AG09309 (cell line): ENCODE measurements at regions not wholly inside any gene's neighbourhood (a gene's known extent, or its start where the extent isn't known, plus 50 kb on each side); places are given as distances from the start of the nearest gene placed in this dataset.

Experiments used
- DNase-seq: peaks from one replicate; pipeline ENCODE4 v3.0.0-alpha.2; 2010; ENCODE audit warnings: low read depth
- H3K4me3 ChIP-seq: 2 replicates; pipeline ENCODE4 v1.5.1; 2011; ENCODE audit warnings: mild to moderate bottlenecking, low read depth, low read length, moderate library complexity; ENCODE audit not compliant: control insufficient read depth
- TF ChIP-seq, protein P1 (sequence below): IDR thresholded peaks from 2 replicates; pipeline ENCODE4 v1.5.1; 2011; ENCODE audit warnings: mild to moderate bottlenecking, low read depth, low read length, inconsistent platforms; ENCODE audit not compliant: insufficient read depth, control insufficient read depth; ENCODE audit errors: missing control alignments

DNA sequence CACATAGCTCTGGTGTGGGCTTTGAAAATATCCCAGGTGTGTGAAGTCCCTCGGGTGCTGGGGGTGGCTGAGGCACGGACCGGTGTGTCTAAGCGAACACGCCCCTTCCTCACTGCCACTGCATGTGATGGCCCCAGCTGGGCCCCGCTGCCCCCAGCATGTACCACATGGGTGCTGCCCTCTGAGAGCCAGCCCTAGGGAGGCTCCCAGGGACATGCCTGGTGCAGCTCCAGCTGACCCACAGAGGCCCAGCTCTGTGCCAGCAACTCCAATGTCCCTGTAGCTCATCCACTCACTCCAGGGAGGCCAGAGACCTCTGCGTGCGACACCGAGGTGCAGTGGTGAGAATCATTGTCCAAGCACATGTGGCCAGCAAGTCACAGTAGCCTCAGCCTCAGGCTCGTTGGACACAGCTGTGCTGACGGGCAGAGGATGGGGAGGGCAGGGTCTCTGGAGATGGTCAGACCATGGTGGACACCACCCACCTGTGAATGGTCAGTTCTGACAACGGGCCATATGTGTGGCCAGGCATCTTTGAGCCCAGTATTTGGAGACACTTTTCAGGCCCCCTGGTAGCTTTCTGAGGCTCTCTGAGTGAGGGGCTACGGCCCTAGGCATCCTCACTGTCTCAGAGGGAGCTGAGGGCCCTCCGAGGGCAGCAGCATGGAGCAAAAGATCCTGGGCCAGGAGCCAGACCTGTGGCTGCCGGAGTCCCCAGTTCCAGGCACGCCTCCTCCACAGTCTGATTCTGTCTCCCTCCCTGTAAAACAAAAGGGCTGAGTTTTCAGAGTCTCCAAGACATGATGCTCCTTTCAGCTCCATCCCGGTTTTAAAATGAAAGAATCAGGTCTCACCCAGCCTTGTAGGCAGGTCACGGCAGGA lies 220.7 kb downstream of the NDUFA10 start:
- no peak overlapping the region for H3K4me3 ChIP-seq
- TF ChIP-seq, protein P1, sequence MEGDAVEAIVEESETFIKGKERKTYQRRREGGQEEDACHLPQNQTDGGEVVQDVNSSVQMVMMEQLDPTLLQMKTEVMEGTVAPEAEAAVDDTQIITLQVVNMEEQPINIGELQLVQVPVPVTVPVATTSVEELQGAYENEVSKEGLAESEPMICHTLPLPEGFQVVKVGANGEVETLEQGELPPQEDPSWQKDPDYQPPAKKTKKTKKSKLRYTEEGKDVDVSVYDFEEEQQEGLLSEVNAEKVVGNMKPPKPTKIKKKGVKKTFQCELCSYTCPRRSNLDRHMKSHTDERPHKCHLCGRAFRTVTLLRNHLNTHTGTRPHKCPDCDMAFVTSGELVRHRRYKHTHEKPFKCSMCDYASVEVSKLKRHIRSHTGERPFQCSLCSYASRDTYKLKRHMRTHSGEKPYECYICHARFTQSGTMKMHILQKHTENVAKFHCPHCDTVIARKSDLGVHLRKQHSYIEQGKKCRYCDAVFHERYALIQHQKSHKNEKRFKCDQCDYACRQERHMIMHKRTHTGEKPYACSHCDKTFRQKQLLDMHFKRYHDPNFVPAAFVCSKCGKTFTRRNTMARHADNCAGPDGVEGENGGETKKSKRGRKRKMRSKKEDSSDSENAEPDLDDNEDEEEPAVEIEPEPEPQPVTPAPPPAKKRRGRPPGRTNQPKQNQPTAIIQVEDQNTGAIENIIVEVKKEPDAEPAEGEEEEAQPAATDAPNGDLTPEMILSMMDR: no peak
- DNase-seq: no peak

DNA sequence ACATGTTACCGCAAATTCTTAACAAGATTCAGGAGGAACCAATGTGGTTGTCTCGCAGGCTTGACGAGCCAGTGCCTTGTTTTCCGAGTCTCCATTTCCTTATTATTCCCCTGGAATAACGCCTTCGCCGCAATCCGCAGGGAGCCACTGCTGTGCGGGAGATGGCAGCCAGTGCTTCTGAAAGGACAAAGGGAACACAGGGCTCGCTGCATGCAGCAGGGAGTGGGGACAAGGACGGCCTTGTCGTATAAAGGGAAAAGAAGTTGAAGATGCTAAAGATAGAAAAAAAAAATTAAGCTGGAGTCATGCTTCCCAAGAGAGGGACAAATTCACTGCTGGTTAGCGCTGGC lies 221.4 kb downstream of the NDUFA10 start:
- TF ChIP-seq, protein P1: no peak
- DNase-seq: no peak
- no peak overlapping the region for H3K4me3 ChIP-seq

DNA sequence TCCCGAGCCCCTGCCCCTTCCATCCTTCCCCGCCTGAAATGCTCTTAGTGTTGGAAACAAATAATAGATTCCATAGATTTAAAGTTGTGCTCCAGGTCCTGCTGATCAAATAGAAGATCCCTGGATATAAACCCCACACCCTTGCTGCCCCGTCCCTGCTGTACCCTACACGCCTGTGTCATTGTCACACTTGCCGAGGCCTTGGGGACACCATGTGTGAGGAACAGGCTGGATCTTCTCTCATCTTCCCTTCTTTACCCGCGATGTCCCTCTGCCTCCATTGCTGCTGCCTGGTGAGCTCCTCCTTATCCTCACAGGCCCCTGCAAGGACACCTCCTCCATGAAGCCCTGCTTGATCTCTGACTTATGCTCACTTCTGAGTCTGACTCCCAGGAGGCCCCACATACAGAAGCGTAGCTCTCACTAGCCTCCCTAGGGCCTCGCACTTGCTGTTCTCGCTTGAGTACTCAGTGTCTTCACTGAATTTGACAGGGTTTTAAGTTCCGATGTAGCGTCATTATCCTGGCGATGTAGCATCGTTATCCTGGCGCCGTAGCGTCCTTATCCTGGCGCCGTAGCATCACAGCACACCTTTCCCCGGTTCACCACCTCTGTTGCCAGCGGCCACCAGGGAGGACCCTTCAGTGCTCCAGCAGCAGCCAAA lies 221.9 kb downstream of the NDUFA10 start:
- DNase-seq: no peak
- TF ChIP-seq, protein P1: no peak
- no peak overlapping the region for H3K4me3 ChIP-seq

DNA sequence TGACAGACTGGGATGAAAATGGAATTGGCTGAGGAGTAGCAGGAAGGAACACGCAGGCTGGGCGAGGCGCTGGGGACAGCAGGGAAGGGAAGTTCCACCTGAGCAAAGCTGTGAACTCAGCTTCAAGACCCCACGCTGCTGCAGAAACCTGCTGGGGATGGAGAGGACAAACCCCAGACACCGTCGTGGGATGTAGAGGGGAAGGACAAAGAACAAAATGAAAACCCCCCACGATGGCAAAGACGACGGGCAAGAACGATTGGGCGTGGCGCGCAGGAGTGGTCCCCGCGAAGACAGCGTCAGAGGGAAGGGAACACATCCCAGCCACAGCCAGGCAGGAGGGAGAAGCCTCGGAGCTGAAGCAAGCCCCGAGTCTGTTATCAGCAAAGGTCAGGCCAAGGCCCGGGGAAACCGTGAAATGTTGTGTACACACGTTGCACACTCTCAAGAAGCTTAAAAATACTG lies 222.9 kb downstream of the NDUFA10 start:
- no peak overlapping the region for H3K4me3 ChIP-seq
- TF ChIP-seq, protein P1: no peak
- no peak for DNase-seq

DNA sequence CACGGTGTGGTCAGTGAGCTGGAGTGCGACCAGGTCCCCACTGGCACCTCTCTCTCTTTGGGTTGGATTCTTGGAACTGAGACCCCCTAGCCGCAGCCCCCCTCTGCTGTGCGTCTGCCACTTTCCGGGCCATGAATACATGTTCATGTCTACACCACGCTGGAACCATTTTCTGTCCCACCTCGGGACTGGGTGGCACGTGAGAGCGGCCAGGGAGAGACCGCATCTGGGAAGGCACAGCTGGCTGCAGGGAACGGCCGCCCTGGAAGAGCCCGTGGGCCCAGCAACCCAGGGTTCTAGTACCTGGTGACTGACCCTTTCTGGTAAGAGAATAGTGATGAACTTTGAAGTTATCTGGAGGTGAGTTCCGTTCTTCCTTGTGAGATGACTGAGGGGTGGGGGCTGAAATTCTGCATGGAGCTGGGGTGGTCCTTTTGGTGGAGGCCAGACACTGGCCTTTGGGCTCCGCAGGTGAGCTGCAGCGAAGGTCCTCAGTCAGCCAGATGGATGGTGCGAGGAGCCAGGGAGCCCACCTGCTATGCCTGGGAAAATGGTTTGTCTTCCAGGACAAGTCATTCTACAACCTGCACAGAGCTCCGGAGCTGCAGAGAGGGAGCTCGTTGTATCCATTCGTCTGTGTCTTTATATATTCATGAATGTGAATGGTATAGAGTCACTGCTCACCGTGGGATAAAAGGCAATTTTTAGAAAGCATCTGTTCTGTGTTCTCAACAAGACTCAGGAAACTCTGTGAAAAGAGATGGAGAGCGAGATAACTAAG lies 223.5 kb downstream of the NDUFA10 start:
- no peak for DNase-seq
- H3K4me3 ChIP-seq: no peak overlapping the region
- TF ChIP-seq, protein P1: no peak

DNA sequence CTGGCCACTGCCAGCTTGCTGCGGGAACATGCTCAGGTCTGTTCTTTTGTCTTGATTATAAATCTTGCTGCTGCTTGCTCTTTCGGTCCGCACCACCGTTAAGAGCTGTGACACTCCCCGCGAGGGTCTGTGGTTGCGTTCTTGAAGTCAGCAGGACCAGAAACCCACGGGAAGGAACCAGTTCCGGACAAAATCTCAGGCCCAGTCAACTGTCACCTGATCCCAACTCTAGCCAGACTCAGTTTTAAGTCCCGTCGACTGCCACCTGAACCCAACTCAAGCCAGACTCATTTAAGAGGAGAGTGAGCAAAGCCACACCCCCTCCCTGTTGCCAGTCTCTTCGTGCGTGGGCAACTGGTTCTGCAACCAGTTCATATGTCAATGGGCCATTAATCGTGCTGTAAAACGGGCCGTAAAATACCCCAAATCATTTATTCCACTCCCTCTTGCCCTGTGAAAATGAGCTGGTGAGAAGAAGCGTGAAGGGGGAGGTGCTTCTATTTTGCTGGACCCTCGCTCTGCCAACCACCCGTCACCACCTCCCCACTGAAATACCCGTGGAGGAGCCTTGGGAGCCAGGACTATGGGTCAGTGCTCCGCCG lies 224.3 kb downstream of the NDUFA10 start:
- DNase-seq: no peak
- H3K4me3 ChIP-seq: no peak overlapping the region
- TF ChIP-seq, protein P1: no peak
